Astrocyte of the hippocampus (primary cell): ENCODE measurements at regions not wholly inside any gene's neighbourhood (a gene's known extent, or its start where the extent isn't known, plus 50 kb on each side); places are given as distances from the start of the nearest gene placed in this dataset.

Experiments
- DNase-seq: peaks from one replicate; pipeline ENCODE4 v3.0.0; 2011; ENCODE audit warnings: low read depth, low spot score

GRCh38 chr5:154107010-154107409 is 68.2 kb downstream of the MFAP3 start:
- no peak for DNase-seq

- peak; percentile 61 for DNase-seq
Measured at GRCh38 chr5:154107756-154108155, 69.0 kb downstream of the MFAP3 start.

- DNase-seq, result no peak
Measured at GRCh38 chr5:154109416-154110106, 70.8 kb downstream of the MFAP3 start.

GRCh38 chr5:154110107-154110453 is 71.3 kb downstream of the MFAP3 start:
- no peak for DNase-seq

- no peak for DNase-seq
Measured at GRCh38 chr5:154110716-154111115, 71.9 kb downstream of the MFAP3 start.

GRCh38 chr5:154111214-154111613 is 72.4 kb downstream of the MFAP3 start:
- DNase-seq, result no peak

- no peak for DNase-seq
Measured at GRCh38 chr5:154112255-154112654, 73.5 kb downstream of the MFAP3 start.

GRCh38 chr5:154115291-154115690 is 75.2 kb upstream of the GALNT10 start:
- no peak for DNase-seq

GRCh38 chr5:154117050-154117449 is 73.5 kb upstream of the GALNT10 start:
- no peak for DNase-seq

- DNase-seq, result no peak
Measured at GRCh38 chr5:154117930-154118329, 72.6 kb upstream of the GALNT10 start.

- no peak for DNase-seq
Measured at GRCh38 chr5:154118385-154118784, 72.1 kb upstream of the GALNT10 start.

GRCh38 chr5:154118893-154119336 is 71.6 kb upstream of the GALNT10 start:
- DNase-seq, result peak; percentile 63

GRCh38 chr5:154129013-154129412 is 61.5 kb upstream of the GALNT10 start:
- DNase-seq, result no peak

GRCh38 chr5:154129921-154130320 is 60.6 kb upstream of the GALNT10 start:
- no peak for DNase-seq

GRCh38 chr5:154131817-154132216 is 58.7 kb upstream of the GALNT10 start:
- no peak for DNase-seq

GRCh38 chr5:154132718-154133307 is 57.7 kb upstream of the GALNT10 start:
- DNase-seq, result no peak

GRCh38 chr5:154133591-154133990 is 56.9 kb upstream of the GALNT10 start:
- no peak for DNase-seq

GRCh38 chr5:154134499-154134898 is 56.0 kb upstream of the GALNT10 start:
- DNase-seq, result no peak

- DNase-seq, result no peak
Measured at GRCh38 chr5:154135125-154135817, 55.3 kb upstream of the GALNT10 start.

GRCh38 chr5:154136141-154136540 is 54.4 kb upstream of the GALNT10 start:
- no peak for DNase-seq

- DNase-seq, result peak; percentile 75
Measured at GRCh38 chr5:154138701-154139100, 51.8 kb upstream of the GALNT10 start.

- DNase-seq, result no peak
Measured at GRCh38 chr5:154140381-154140780, 50.2 kb upstream of the GALNT10 start.
